ENCODE measurements at regions not wholly inside any gene's neighbourhood (a gene's known extent, or its start where the extent isn't known, plus 50 kb on each side); places are given as distances from the start of the nearest gene placed in this dataset.

DNA sequence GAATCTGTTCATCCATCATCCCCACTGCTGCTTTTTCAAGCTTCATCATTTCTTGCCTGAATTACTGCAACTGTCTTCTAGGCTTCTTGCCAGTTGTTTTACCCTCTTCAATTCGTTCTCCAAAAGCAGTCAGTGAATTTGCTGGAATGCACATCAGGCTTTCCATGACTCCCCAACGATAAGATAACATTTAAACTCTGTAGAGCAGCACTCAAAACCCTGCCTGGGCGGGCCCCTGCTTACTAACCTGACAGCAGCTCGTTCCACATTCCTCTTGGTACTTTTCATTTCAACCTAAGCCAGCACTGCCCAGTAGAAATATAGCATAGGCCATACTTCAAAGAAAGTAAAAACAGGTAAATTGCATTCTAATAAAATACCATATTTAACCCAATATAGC, 342.9 kb downstream of the SUCLG1 start:
- TF ChIP-seq GATA2 (IDR thresholded peaks at IDR 0.05; ENCODE audit: low read depth, low read length), result no peak
- no peak for TF ChIP-seq GATA3 (IDR thresholded peaks at IDR 0.05; ENCODE audit: low read depth, low read length)

Measured in SH-SY5Y (cell line).